ENCODE measurements at regions not wholly inside any gene's neighbourhood (a gene's known extent, or its start where the extent isn't known, plus 50 kb on each side); places are given as distances from the start of the nearest gene placed in this dataset.

GRCh38 chr21:25081096-25081495, 526.2 kb downstream of the MRPL39 start:
- TF ChIP-seq CTCF (conservative IDR thresholded peaks at IDR 0.05; ENCODE audit: low read length) (no peak), EZH2phosphoT487 (IDR thresholded peaks at IDR 0.05; ENCODE audit: borderline replicate concordance) (no peak)

Data from Loucy (cell line).